Neural crest cell (in vitro differentiated cells): ENCODE measurements at regions not wholly inside any gene's neighbourhood (a gene's known extent, or its start where the extent isn't known, plus 50 kb on each side); places are given as distances from the start of the nearest gene placed in this dataset.

Experiments
- DNase-seq: peaks from one replicate; pipeline ENCODE4 v3.0.0; 2021; ENCODE audit warnings: low read depth, mixed read lengths, low spot score
- H3K27ac Mint-ChIP-seq: one replicate; pipeline ENCODE4 v1.8.0; 2021; ENCODE audit warnings: mild to moderate bottlenecking, mixed read lengths; ENCODE audit not compliant: unreplicated experiment
- H3K27me3 Mint-ChIP-seq: 2 replicates; pipeline ENCODE4 v1.8.0; 2021; ENCODE audit warnings: low read depth, mild to moderate bottlenecking, mixed read lengths
- H3K36me3 Mint-ChIP-seq: 2 replicates; pipeline ENCODE4 v1.8.0; 2021; ENCODE audit warnings: low read depth, mild to moderate bottlenecking, mixed read lengths
- H3K4me1 Mint-ChIP-seq: 2 replicates; pipeline ENCODE4 v1.8.0; 2021; ENCODE audit warnings: mixed read lengths
- H3K4me3 Mint-ChIP-seq: one replicate; pipeline ENCODE4 v1.8.0; 2021; ENCODE audit warnings: mild to moderate bottlenecking, mixed read lengths
- H3K9me3 Mint-ChIP-seq: 2 replicates; pipeline ENCODE4 v1.8.0; 2021; ENCODE audit warnings: mixed read lengths
- CTCF ChIP-seq: fragments of 200-600 bp; sonication (generic); conservative IDR thresholded peaks from 2 replicates; pipeline ENCODE4 v1.5.0; 2021; ENCODE audit warnings: antibody characterized with exemption, mild to moderate bottlenecking

GRCh38 chr18:75538727-75539126 is 111.2 kb upstream of the SMIM21 start:
- no peak for TF ChIP-seq CTCF
- Mint-ChIP-seq H3K9me3 (peaks cover 3% of the 10 kb centered on the region), H3K36me3 (no peaks in the 10 kb centered on the region), H3K27me3 (no peaks in the 10 kb centered on the region), H3K4me3 (no peak overlapping the region), H3K27ac (no peak overlapping the region), H3K4me1 (peaks cover 8% of the 10 kb centered on the region)
- DNase-seq, result no peak

GRCh38 chr18:75533950-75534349 is 106.4 kb upstream of the SMIM21 start:
- Mint-ChIP-seq H3K4me3 (no peak overlapping the region), H3K27ac (peak overlapping the region; percentile 29), H3K4me1 (peaks cover 14% of the 10 kb centered on the region), H3K27me3 (no peaks in the 10 kb centered on the region), H3K9me3 (peaks cover under 1% of the 10 kb centered on the region), H3K36me3 (no peaks in the 10 kb centered on the region)
- no peak for DNase-seq
- TF ChIP-seq CTCF, result no peak

- Mint-ChIP-seq H3K9me3 (no peaks in the 10 kb centered on the region), H3K27me3 (no peaks in the 10 kb centered on the region), H3K4me3 (no peak overlapping the region), H3K27ac (no peak overlapping the region), H3K4me1 (peaks cover 17% of the 10 kb centered on the region), H3K36me3 (no peaks in the 10 kb centered on the region)
- DNase-seq, result no peak
- no peak for TF ChIP-seq CTCF
Measured at GRCh38 chr18:75533209-75533608, 105.7 kb upstream of the SMIM21 start.

- Mint-ChIP-seq H3K27me3 (no peaks in the 10 kb centered on the region), H3K27ac (peak overlapping the region; percentile 60), H3K9me3 (no peaks in the 10 kb centered on the region), H3K4me1 (peaks cover 17% of the 10 kb centered on the region), H3K36me3 (no peaks in the 10 kb centered on the region), H3K4me3 (no peak overlapping the region)
- TF ChIP-seq CTCF, result no peak
- DNase-seq, result no peak
Measured at GRCh38 chr18:75531851-75532459, 104.5 kb upstream of the SMIM21 start.

- Mint-ChIP-seq H3K36me3 (no peaks in the 10 kb centered on the region), H3K4me1 (peaks cover 17% of the 10 kb centered on the region), H3K4me3 (no peak overlapping the region), H3K27ac (peak overlapping the region; percentile 60), H3K9me3 (no peaks in the 10 kb centered on the region), H3K27me3 (no peaks in the 10 kb centered on the region)
- TF ChIP-seq CTCF, result no peak
- no peak for DNase-seq
Measured at GRCh38 chr18:75531212-75531850, 103.8 kb upstream of the SMIM21 start.
